ENCODE measurements at regions not wholly inside any gene's neighbourhood (a gene's known extent, or its start where the extent isn't known, plus 50 kb on each side); places are given as distances from the start of the nearest gene placed in this dataset.

- H4K12ac ChIP-seq (ENCODE audit: low read depth, low read length): no peak overlapping the region
- DNase-seq: no peak
These were observed 160.1 kb downstream of the TMX1 start for GRCh38 chr14:51400139-51400538.

GRCh38 chr14:51401272-51401671 is 161.2 kb downstream of the TMX1 start:
- H2BK5ac ChIP-seq (ENCODE audit: low read depth, low read length, poor library complexity): no peak overlapping the region
- H3K23ac ChIP-seq (ENCODE audit: low read length): no peak overlapping the region
- no peak for DNase-seq
- H4K91ac ChIP-seq (ENCODE audit: low read depth, low read length): no peak overlapping the region
- H2BK120ac ChIP-seq (ENCODE audit: insufficient read depth, low read length, poor library complexity): no peak overlapping the region
- no peaks in the 10 kb centered on the region for H3K9me3 ChIP-seq (ENCODE audit: insufficient read depth, low read depth, low read length)
- H3K27me3 ChIP-seq (ENCODE audit: insufficient read depth, low read length): no peaks in the 10 kb centered on the region
- no peaks in the 10 kb centered on the region for H3K36me3 ChIP-seq (ENCODE audit: control insufficient read depth in 1 of 2, insufficient read depth in 2 of 2, low read length in 2 of 2)
- no peak overlapping the region for H3K4me3 ChIP-seq (ENCODE audit: low read depth, low read length)
- H4K8ac ChIP-seq (ENCODE audit: low read depth, low read length): no peak overlapping the region
- H3K27ac ChIP-seq (ENCODE audit: low read depth, low read length): no peak overlapping the region
- H3K18ac ChIP-seq (ENCODE audit: low read length): no peak overlapping the region
- no peak overlapping the region for H2AK5ac ChIP-seq (ENCODE audit: low read length)
- no peak overlapping the region for H3K14ac ChIP-seq (ENCODE audit: low read length)
- no peak overlapping the region for H2AFZ ChIP-seq (ENCODE audit: insufficient read depth, low read length, poor library complexity)
- no peak overlapping the region for H3K9ac ChIP-seq (ENCODE audit: low read length)
- H3K4me1 ChIP-seq (ENCODE audit: control insufficient read depth in 1 of 2, insufficient read depth in 2 of 2, low read length in 2 of 2): peaks cover 11% of the 10 kb centered on the region in 2 experiments
- WGBS (ENCODE audit: extremely low coverage, insufficient coverage, insufficient read length): no CpG with 5 or more reads among the region's 2 CpGs
- peaks cover 9% of the 10 kb centered on the region for H3K79me1 ChIP-seq (ENCODE audit: low read length)
- no peak overlapping the region for H4K12ac ChIP-seq (ENCODE audit: low read depth, low read length)
- no peak overlapping the region for H3K4ac ChIP-seq (ENCODE audit: low read depth, low read length)
- peak overlapping the region; percentile 58 for H2BK12ac ChIP-seq (ENCODE audit: low read length)
- H3K4me2 ChIP-seq (ENCODE audit: low read length): no peak overlapping the region
- H3K79me2 ChIP-seq (ENCODE audit: control insufficient read depth, insufficient read depth, low read length, poor library complexity): peaks cover 2% of the 10 kb centered on the region

More at GRCh38 chr14:51400139-51400538, 160.1 kb downstream of the TMX1 start:
- H3K36me3 ChIP-seq (ENCODE audit: control insufficient read depth in 1 of 2, insufficient read depth in 2 of 2, low read length in 2 of 2): no peaks in the 10 kb centered on the region
- H3K27ac ChIP-seq (ENCODE audit: low read depth, low read length): no peak overlapping the region
- no peaks in the 10 kb centered on the region for H3K27me3 ChIP-seq (ENCODE audit: insufficient read depth, low read length)
- H2BK120ac ChIP-seq (ENCODE audit: insufficient read depth, low read length, poor library complexity): no peak overlapping the region
- no peak overlapping the region for H2AFZ ChIP-seq (ENCODE audit: insufficient read depth, low read length, poor library complexity)
- no peak overlapping the region for H2BK5ac ChIP-seq (ENCODE audit: low read depth, low read length, poor library complexity)
- no peak overlapping the region for H3K4ac ChIP-seq (ENCODE audit: low read depth, low read length)
- no peak overlapping the region for H2AK5ac ChIP-seq (ENCODE audit: low read length)
- H3K9ac ChIP-seq (ENCODE audit: low read length): no peak overlapping the region
- H3K4me3 ChIP-seq (ENCODE audit: low read depth, low read length): no peak overlapping the region
- H3K18ac ChIP-seq (ENCODE audit: low read length): no peak overlapping the region
- no CpG with 5 or more reads among the region's 2 CpGs for WGBS (ENCODE audit: extremely low coverage, insufficient coverage, insufficient read length)
- no peak overlapping the region for H4K91ac ChIP-seq (ENCODE audit: low read depth, low read length)
- H2BK12ac ChIP-seq (ENCODE audit: low read length): no peak overlapping the region
- H3K4me1 ChIP-seq (ENCODE audit: control insufficient read depth in 1 of 2, insufficient read depth in 2 of 2, low read length in 2 of 2): peaks cover 11 to 14% of the 10 kb centered on the region in 2 experiments
- H4K8ac ChIP-seq (ENCODE audit: low read depth, low read length): no peak overlapping the region
- no peaks in the 10 kb centered on the region for H3K9me3 ChIP-seq (ENCODE audit: insufficient read depth, low read depth, low read length)
- no peak overlapping the region for H3K4me2 ChIP-seq (ENCODE audit: low read length)
- H3K79me2 ChIP-seq (ENCODE audit: control insufficient read depth, insufficient read depth, low read length, poor library complexity): peaks cover 2% of the 10 kb centered on the region
- peaks cover 15% of the 10 kb centered on the region for H3K79me1 ChIP-seq (ENCODE audit: low read length)
- H3K14ac ChIP-seq (ENCODE audit: low read length): no peak overlapping the region
- no peak overlapping the region for H3K23ac ChIP-seq (ENCODE audit: low read length)

GRCh38 chr14:51401756-51402155 is 161.7 kb downstream of the TMX1 start:
- Histone ChIP-seq H2AK5ac (ENCODE audit: low read length) (no peak overlapping the region), H3K79me2 (ENCODE audit: control insufficient read depth, insufficient read depth, low read length, poor library complexity) (peaks cover 1% of the 10 kb centered on the region), H3K36me3 (ENCODE audit: control insufficient read depth in 1 of 2, insufficient read depth in 2 of 2, low read length in 2 of 2) (no peaks in the 10 kb centered on the region), H3K23ac (ENCODE audit: low read length) (no peak overlapping the region), H3K27ac (ENCODE audit: low read depth, low read length) (no peak overlapping the region), H3K9me3 (ENCODE audit: insufficient read depth, low read depth, low read length) (no peaks in the 10 kb centered on the region), H3K4ac (ENCODE audit: low read depth, low read length) (no peak overlapping the region), H4K8ac (ENCODE audit: low read depth, low read length) (no peak overlapping the region), H3K14ac (ENCODE audit: low read length) (no peak overlapping the region), H4K12ac (ENCODE audit: low read depth, low read length) (no peak overlapping the region), H3K4me3 (ENCODE audit: low read depth, low read length) (no peak overlapping the region), H2BK120ac (ENCODE audit: insufficient read depth, low read length, poor library complexity) (no peak overlapping the region), H3K79me1 (ENCODE audit: low read length) (peaks cover 4% of the 10 kb centered on the region), H2BK5ac (ENCODE audit: low read depth, low read length, poor library complexity) (no peak overlapping the region), H3K9ac (ENCODE audit: low read length) (no peak overlapping the region), H4K91ac (ENCODE audit: low read depth, low read length) (no peak overlapping the region), H3K18ac (ENCODE audit: low read length) (no peak overlapping the region), H2BK12ac (ENCODE audit: low read length) (peak overlapping the region; percentile 74), H3K27me3 (ENCODE audit: insufficient read depth, low read length) (no peaks in the 10 kb centered on the region), H2AFZ (ENCODE audit: insufficient read depth, low read length, poor library complexity) (no peak overlapping the region), H3K4me1 (ENCODE audit: control insufficient read depth in 1 of 2, insufficient read depth in 2 of 2, low read length in 2 of 2) (peaks cover 6 to 8% of the 10 kb centered on the region in 2 experiments), H3K4me2 (ENCODE audit: low read length) (no peak overlapping the region)
- WGBS (ENCODE audit: extremely low coverage, insufficient coverage, insufficient read length): no CpG with 5 or more reads among the region's 2 CpGs
- no peak for DNase-seq

GRCh38 chr14:51410897-51411296 is 170.8 kb downstream of the TMX1 start:
- no peak overlapping the region for H4K91ac ChIP-seq (ENCODE audit: low read depth, low read length)
- no peak overlapping the region for H2AFZ ChIP-seq (ENCODE audit: insufficient read depth, low read length, poor library complexity)
- no peak overlapping the region for H3K4ac ChIP-seq (ENCODE audit: low read depth, low read length)
- no peak overlapping the region for H3K4me2 ChIP-seq (ENCODE audit: low read length)
- no peaks in the 10 kb centered on the region for H3K36me3 ChIP-seq (ENCODE audit: control insufficient read depth in 1 of 2, insufficient read depth in 2 of 2, low read length in 2 of 2)
- H2BK120ac ChIP-seq (ENCODE audit: insufficient read depth, low read length, poor library complexity): no peak overlapping the region
- no CpG with 5 or more reads among the region's 3 CpGs for WGBS (ENCODE audit: extremely low coverage, insufficient coverage, insufficient read length)
- H4K8ac ChIP-seq (ENCODE audit: low read depth, low read length): no peak overlapping the region
- H3K79me1 ChIP-seq (ENCODE audit: low read length): no peaks in the 10 kb centered on the region
- no peak overlapping the region for H3K14ac ChIP-seq (ENCODE audit: low read length)
- no peak overlapping the region for H3K18ac ChIP-seq (ENCODE audit: low read length)
- DNase-seq: no peak
- peak overlapping the region; percentile 64 for H2BK12ac ChIP-seq (ENCODE audit: low read length)
- H2AK5ac ChIP-seq (ENCODE audit: low read length): peak overlapping the region; percentile 46
- no peaks in the 10 kb centered on the region for H3K27me3 ChIP-seq (ENCODE audit: insufficient read depth, low read length)
- no peak overlapping the region for H3K9ac ChIP-seq (ENCODE audit: low read length)
- no peaks in the 10 kb centered on the region for H3K79me2 ChIP-seq (ENCODE audit: control insufficient read depth, insufficient read depth, low read length, poor library complexity)
- no peak overlapping the region for H3K23ac ChIP-seq (ENCODE audit: low read length)
- no peak overlapping the region for H3K4me3 ChIP-seq (ENCODE audit: low read depth, low read length)
- H3K9me3 ChIP-seq (ENCODE audit: insufficient read depth, low read depth, low read length): no peaks in the 10 kb centered on the region
- H4K12ac ChIP-seq (ENCODE audit: low read depth, low read length): no peak overlapping the region
- peaks cover 0 to 2% of the 10 kb centered on the region in 2 experiments for H3K4me1 ChIP-seq (ENCODE audit: control insufficient read depth in 1 of 2, insufficient read depth in 2 of 2, low read length in 2 of 2)
- no peak overlapping the region for H2BK5ac ChIP-seq (ENCODE audit: low read depth, low read length, poor library complexity)
- H3K27ac ChIP-seq (ENCODE audit: low read depth, low read length): no peak overlapping the region

Measured in trophoblast cell (in vitro differentiated cells and primary cell).